Stimulated activated CD8-positive, alpha-beta memory T cell treated with anti-CD3 and anti-CD28 coated beads, Interleukin-4, amount 100 ng/mL, for 4 hours (primary cell): ENCODE measurements at regions not wholly inside any gene's neighbourhood (a gene's known extent, or its start where the extent isn't known, plus 50 kb on each side); places are given as distances from the start of the nearest gene placed in this dataset.
"Not testable (repeated sequence)": the region's sequence is repeated elsewhere in the genome, so short reads cannot be mapped to it uniquely, and the experiment has no call there.

Experiments used
- DNase-seq, 2 donors: peaks; one replicate each; pipeline ENCODE4 v3.0.0-alpha.2; 2020; ENCODE audit warnings: low read depth in 2 of 2, low spot score in 1 of 2

- DNase-seq = not testable (repeated sequence)
These were observed 52.5 kb upstream of the CCDC71L start for GRCh38 chr7:106713452-106713851.

GRCh38 chr7:106714590-106715442 lies 53.9 kb upstream of the CCDC71L start:
- DNase-seq = not testable (repeated sequence)

GRCh38 chr7:106715730-106716129 lies 54.8 kb upstream of the CCDC71L start:
- no peak for DNase-seq

- DNase-seq = no peak
These were observed 56.4 kb upstream of the CCDC71L start for GRCh38 chr7:106717254-106717954.

GRCh38 chr7:106717955-106718871 lies 57.3 kb upstream of the CCDC71L start:
- peak; percentile 63 to 70 for DNase-seq

GRCh38 chr7:106720641-106721040 lies 59.7 kb upstream of the CCDC71L start:
- no peak for DNase-seq

- no peak for DNase-seq
These were observed 61.1 kb upstream of the CCDC71L start for GRCh38 chr7:106721816-106722785.

- no peak for DNase-seq
These were observed 62.4 kb upstream of the CCDC71L start for GRCh38 chr7:106723398-106723797.

GRCh38 chr7:106729720-106730385 lies 68.9 kb upstream of the CCDC71L start:
- no peak for DNase-seq

GRCh38 chr7:106731187-106731586 lies 70.2 kb upstream of the CCDC71L start:
- DNase-seq = no peak

GRCh38 chr7:106731646-106732444 lies 70.9 kb upstream of the CCDC71L start:
- no peak for DNase-seq

GRCh38 chr7:106735637-106736036 lies 74.7 kb upstream of the CCDC71L start:
- no peak for DNase-seq

GRCh38 chr7:106736123-106736507 lies 75.2 kb upstream of the CCDC71L start:
- DNase-seq = no peak

GRCh38 chr7:106736508-106737201 lies 75.7 kb upstream of the CCDC71L start:
- DNase-seq = no peak

- no peak for DNase-seq
These were observed 76.2 kb upstream of the CCDC71L start for GRCh38 chr7:106737202-106737562.

- DNase-seq = no peak
These were observed 79.8 kb upstream of the CCDC71L start for GRCh38 chr7:106740806-106741205.

GRCh38 chr7:106744563-106745091 lies 83.7 kb upstream of the CCDC71L start:
- no peak for DNase-seq

GRCh38 chr7:106747301-106747700 lies 86.3 kb upstream of the CCDC71L start:
- not testable (repeated sequence) for DNase-seq
